BE2C (cell line): ENCODE measurements at regions not wholly inside any gene's neighbourhood (a gene's known extent, or its start where the extent isn't known, plus 50 kb on each side); places are given as distances from the start of the nearest gene placed in this dataset.

Experiments used
- DNase-seq: peaks from one replicate; pipeline ENCODE4 v3.0.0-alpha.2; 2020
- H3K27me3 ChIP-seq: fragments of 250-450 bp; sonication (Bioruptor Pico); 2 replicates; pipeline ENCODE4 v1.5.1; 2020; ENCODE audit warnings: mild to moderate bottlenecking
- H3K36me3 ChIP-seq: fragments of 250-450 bp; sonication (Bioruptor Pico); 2 replicates; pipeline ENCODE4 v1.5.1; 2020; ENCODE audit warnings: mild to moderate bottlenecking
- H3K4me1 ChIP-seq: fragments of 250-450 bp; sonication (Bioruptor Pico); 2 replicates; pipeline ENCODE4 v1.5.1; 2020
- H3K4me3 ChIP-seq: 2 replicates; pipeline ENCODE4 v1.5.1; 2011; ENCODE audit warnings: low read depth, low read length
- H3K9me3 ChIP-seq: fragments of 250-450 bp; sonication (Bioruptor Pico); 2 replicates; pipeline ENCODE4 v1.5.1; 2020
- CTCF ChIP-seq: IDR thresholded peaks from 2 replicates; pipeline ENCODE4 v1.5.1; 2012; ENCODE audit warnings: mild to moderate bottlenecking, low read depth, low read length

- Histone ChIP-seq H3K4me1 (no peaks in the 10 kb centered on the region), H3K9me3 (no peaks in the 10 kb centered on the region), H3K27me3 (peaks cover 4% of the 10 kb centered on the region), H3K36me3 (no peaks in the 10 kb centered on the region), H3K4me3 (no peak overlapping the region)
- no peak for TF ChIP-seq CTCF
- DNase-seq: no peak
These were observed 120.4 kb upstream of the TMCC3 start for GRCh38 chr12:94770791-94771190.

GRCh38 chr12:94769776-94770759, 119.7 kb upstream of the TMCC3 start:
- H3K4me1 ChIP-seq: no peaks in the 10 kb centered on the region
- H3K36me3 ChIP-seq: no peaks in the 10 kb centered on the region
- no peaks in the 10 kb centered on the region for H3K9me3 ChIP-seq
- DNase-seq: no peak
- no peak overlapping the region for H3K4me3 ChIP-seq
- peaks cover 4% of the 10 kb centered on the region for H3K27me3 ChIP-seq
- TF ChIP-seq CTCF: no peak

- DNase-seq: no peak
- Histone ChIP-seq H3K4me3 (no peak overlapping the region), H3K9me3 (no peaks in the 10 kb centered on the region), H3K36me3 (no peaks in the 10 kb centered on the region), H3K27me3 (peaks cover 3% of the 10 kb centered on the region), H3K4me1 (no peaks in the 10 kb centered on the region)
- no peak for TF ChIP-seq CTCF
These were observed 118.7 kb upstream of the TMCC3 start for GRCh38 chr12:94769047-94769420.

GRCh38 chr12:94768398-94769046, 118.2 kb upstream of the TMCC3 start:
- no peak overlapping the region for H3K4me3 ChIP-seq
- H3K27me3 ChIP-seq: no peaks in the 10 kb centered on the region; the same call in 1 of the 2 replicates
- H3K4me1 ChIP-seq: no peaks in the 10 kb centered on the region
- no peaks in the 10 kb centered on the region for H3K9me3 ChIP-seq
- H3K36me3 ChIP-seq: no peaks in the 10 kb centered on the region
- no peak for TF ChIP-seq CTCF
- DNase-seq: no peak

- Histone ChIP-seq H3K9me3 (no peaks in the 10 kb centered on the region), H3K4me1 (no peaks in the 10 kb centered on the region), H3K4me3 (no peak overlapping the region), H3K36me3 (no peaks in the 10 kb centered on the region), H3K27me3 (no peaks in the 10 kb centered on the region; the same call in 1 of the 2 replicates)
- no peak for TF ChIP-seq CTCF
- DNase-seq: no peak
These were observed 117.6 kb upstream of the TMCC3 start for GRCh38 chr12:94767956-94768355.

GRCh38 chr12:94766397-94766796, 116.0 kb upstream of the TMCC3 start:
- no peaks in the 10 kb centered on the region for H3K4me1 ChIP-seq
- no peak for TF ChIP-seq CTCF
- no peaks in the 10 kb centered on the region for H3K9me3 ChIP-seq
- no peak for DNase-seq
- H3K27me3 ChIP-seq: no peaks in the 10 kb centered on the region; the same call in 1 of the 2 replicates
- H3K36me3 ChIP-seq: no peaks in the 10 kb centered on the region
- H3K4me3 ChIP-seq: no peak overlapping the region
